ENCODE measurements at regions not wholly inside any gene's neighbourhood (a gene's known extent, or its start where the extent isn't known, plus 50 kb on each side); places are given as distances from the start of the nearest gene placed in this dataset.

DNA sequence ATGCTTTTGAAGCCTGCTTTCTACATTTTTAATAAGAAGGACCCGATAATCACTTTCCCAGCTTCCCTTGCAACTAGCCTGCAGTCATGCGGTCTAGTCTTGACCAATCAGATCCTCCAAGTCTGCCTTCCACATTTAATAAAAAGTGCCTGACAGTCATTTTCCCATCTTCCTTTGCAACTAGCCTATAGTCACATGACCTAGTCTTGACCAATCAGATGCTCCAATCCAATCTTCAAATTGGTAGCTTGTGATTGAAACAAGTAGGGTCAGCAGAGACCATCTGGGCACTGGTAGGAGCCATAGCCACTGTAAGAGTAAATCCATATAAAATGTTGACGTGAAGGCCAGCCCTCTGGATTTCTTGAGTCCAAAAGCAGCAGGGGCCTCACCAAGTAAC, 80.0 kb downstream of the NPTX2 start:
- TF ChIP-seq, protein P1, sequence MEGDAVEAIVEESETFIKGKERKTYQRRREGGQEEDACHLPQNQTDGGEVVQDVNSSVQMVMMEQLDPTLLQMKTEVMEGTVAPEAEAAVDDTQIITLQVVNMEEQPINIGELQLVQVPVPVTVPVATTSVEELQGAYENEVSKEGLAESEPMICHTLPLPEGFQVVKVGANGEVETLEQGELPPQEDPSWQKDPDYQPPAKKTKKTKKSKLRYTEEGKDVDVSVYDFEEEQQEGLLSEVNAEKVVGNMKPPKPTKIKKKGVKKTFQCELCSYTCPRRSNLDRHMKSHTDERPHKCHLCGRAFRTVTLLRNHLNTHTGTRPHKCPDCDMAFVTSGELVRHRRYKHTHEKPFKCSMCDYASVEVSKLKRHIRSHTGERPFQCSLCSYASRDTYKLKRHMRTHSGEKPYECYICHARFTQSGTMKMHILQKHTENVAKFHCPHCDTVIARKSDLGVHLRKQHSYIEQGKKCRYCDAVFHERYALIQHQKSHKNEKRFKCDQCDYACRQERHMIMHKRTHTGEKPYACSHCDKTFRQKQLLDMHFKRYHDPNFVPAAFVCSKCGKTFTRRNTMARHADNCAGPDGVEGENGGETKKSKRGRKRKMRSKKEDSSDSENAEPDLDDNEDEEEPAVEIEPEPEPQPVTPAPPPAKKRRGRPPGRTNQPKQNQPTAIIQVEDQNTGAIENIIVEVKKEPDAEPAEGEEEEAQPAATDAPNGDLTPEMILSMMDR (conservative IDR thresholded peaks at IDR 0.05) = no peak
- H3K4me1 ChIP-seq (ENCODE audit: insufficient read depth, low read length) = no peaks in the 10 kb centered on the region
- peaks cover 20% of the 10 kb centered on the region for H3K27me3 Mint-ChIP-seq (ENCODE audit: low read depth)
- H2BK15ac ChIP-seq (ENCODE audit: low read depth, low read length) = no peak overlapping the region
- no peak overlapping the region for H3K9ac ChIP-seq (ENCODE audit: extremely low read depth, insufficient read length, low read length)
- H3K4me3 Mint-ChIP-seq = no peak overlapping the region
- no peak overlapping the region for H4K5ac ChIP-seq (ENCODE audit: insufficient read length, low read depth, low read length)
- H2BK5ac ChIP-seq (ENCODE audit: insufficient read length, low read length) = no peak overlapping the region
- H3K56ac ChIP-seq (ENCODE audit: insufficient read length, low read depth, low read length) = no peak overlapping the region
- H3K27me3 ChIP-seq (ENCODE audit: insufficient read depth, low read length) = no peaks in the 10 kb centered on the region
- no peak overlapping the region for H2BK12ac ChIP-seq (ENCODE audit: insufficient read length, low read depth, low read length)
- no peak overlapping the region for H3K4me2 ChIP-seq (ENCODE audit: insufficient read depth, insufficient read length, low read length)
- no peak overlapping the region for H3T11ph ChIP-seq (ENCODE audit: low read length)
- no peak overlapping the region for H2BK120ac ChIP-seq (ENCODE audit: low read depth, low read length, poor library complexity, severe bottlenecking)
- H2BK20ac ChIP-seq (ENCODE audit: low read depth, low read length, poor library complexity, severe bottlenecking) = no peak overlapping the region
- no peak overlapping the region for H3K23ac ChIP-seq (ENCODE audit: insufficient read length, low read depth, low read length)
- H2AFZ ChIP-seq (ENCODE audit: low read length) = no peak overlapping the region
- WGBS (ENCODE audit: extremely low coverage, insufficient read length, low lambda C conversion rate) = no CpG with 5 or more reads among the region's 3 CpGs
- no peak overlapping the region for H4K8ac ChIP-seq (replicated peaks; ENCODE audit: insufficient read length, low read depth, low read length)
- H3K23me2 ChIP-seq (ENCODE audit: insufficient read length, low read depth, low read length, poor library complexity, severe bottlenecking) = no peaks in the 10 kb centered on the region
- no peak overlapping the region for H4K91ac ChIP-seq (ENCODE audit: insufficient read length, low read depth, low read length)
- no peaks in the 10 kb centered on the region for H3K4me1 Mint-ChIP-seq
- H3K36me3 Mint-ChIP-seq (ENCODE audit: insufficient read depth in 1 of 3, low read depth in 3 of 3) = peaks cover 0 to 9% (median 4%) of the 10 kb centered on the region in 3 experiments; a peak in 4 of 7 replicates
- peaks cover 35 to 36% of the 10 kb centered on the region in 2 experiments for H3K9me3 Mint-ChIP-seq
- H3K79me1 ChIP-seq (ENCODE audit: insufficient read depth, low read depth, low read length, poor library complexity, severe bottlenecking) = no peaks in the 10 kb centered on the region
- H3K27ac ChIP-seq (ENCODE audit: insufficient read length, low read depth, low read length) = no peak overlapping the region
- no peak overlapping the region for H3K18ac ChIP-seq (ENCODE audit: insufficient read length, low read depth, low read length)
- no peak overlapping the region for H3K4ac ChIP-seq (ENCODE audit: low read depth, low read length)
- H4K20me1 ChIP-seq (ENCODE audit: control insufficient read depth, insufficient read depth, insufficient read length) = no peaks in the 10 kb centered on the region
- no peak overlapping the region for H3K14ac ChIP-seq (ENCODE audit: insufficient read depth, low read length)
- H3K9me3 ChIP-seq (ENCODE audit: control insufficient read depth, low read depth, low read length) = peaks cover 9% of the 10 kb centered on the region
- no peak for DNase-seq
- H3K79me2 ChIP-seq (ENCODE audit: insufficient read depth, low read length) = no peaks in the 10 kb centered on the region
- H3K27ac Mint-ChIP-seq = no peak overlapping the region
- no peak overlapping the region for H2AK5ac ChIP-seq (ENCODE audit: insufficient read length, low read length)

Data from H9 (cell line).